Osteocyte (in vitro differentiated cells): ENCODE measurements at regions not wholly inside any gene's neighbourhood (a gene's known extent, or its start where the extent isn't known, plus 50 kb on each side); places are given as distances from the start of the nearest gene placed in this dataset.

Source experiments
- DNase-seq: peaks from one replicate; pipeline ENCODE4 v3.0.0; 2021; ENCODE audit warnings: mixed read lengths; ENCODE audit not compliant: unreplicated experiment; ENCODE audit errors: extremely low spot score
- H3K27ac Mint-ChIP-seq: one replicate; pipeline ENCODE4 v1.8.0; 2021; ENCODE audit warnings: mild to moderate bottlenecking, mixed read lengths; ENCODE audit not compliant: unreplicated experiment
- H3K27me3 Mint-ChIP-seq: one replicate; pipeline ENCODE4 v1.8.0; 2021; ENCODE audit warnings: mixed read lengths; ENCODE audit not compliant: unreplicated experiment
- H3K36me3 Mint-ChIP-seq: one replicate; pipeline ENCODE4 v1.8.0; 2021; ENCODE audit warnings: mixed read lengths; ENCODE audit not compliant: unreplicated experiment
- H3K4me1 Mint-ChIP-seq: one replicate; pipeline ENCODE4 v1.8.0; 2021; ENCODE audit warnings: mixed read lengths; ENCODE audit not compliant: unreplicated experiment
- H3K4me3 Mint-ChIP-seq: one replicate; pipeline ENCODE4 v1.8.0; 2021; ENCODE audit warnings: mild to moderate bottlenecking, moderate library complexity, mixed read lengths; ENCODE audit not compliant: unreplicated experiment
- H3K9me3 Mint-ChIP-seq: one replicate; pipeline ENCODE4 v1.8.0; 2021; ENCODE audit warnings: mixed read lengths; ENCODE audit not compliant: unreplicated experiment
- CTCF ChIP-seq: fragments of 200-600 bp; sonication (generic); IDR thresholded peaks from 2 replicates; pipeline ENCODE4 v1.5.0; 2021; ENCODE audit warnings: antibody characterized with exemption, mild to moderate bottlenecking, moderate library complexity

- no peaks in the 10 kb centered on the region for H3K36me3 Mint-ChIP-seq
- peaks cover 3% of the 10 kb centered on the region for H3K9me3 Mint-ChIP-seq
- H3K27ac Mint-ChIP-seq: no peak overlapping the region
- no peak overlapping the region for H3K4me3 Mint-ChIP-seq
- H3K27me3 Mint-ChIP-seq: no peaks in the 10 kb centered on the region
- no peak for DNase-seq
- H3K4me1 Mint-ChIP-seq: peaks cover 44% of the 10 kb centered on the region
- TF ChIP-seq CTCF: no peak
These were observed 63.8 kb downstream of the ZBTB18 start for GRCh38 chr1:244114892-244115291.

GRCh38 chr1:244116946-244117345, 65.9 kb downstream of the ZBTB18 start:
- no peak overlapping the region for H3K4me3 Mint-ChIP-seq
- H3K27me3 Mint-ChIP-seq: no peaks in the 10 kb centered on the region
- no peak overlapping the region for H3K27ac Mint-ChIP-seq
- TF ChIP-seq CTCF: no peak
- H3K36me3 Mint-ChIP-seq: no peaks in the 10 kb centered on the region
- DNase-seq: no peak
- peaks cover 3% of the 10 kb centered on the region for H3K9me3 Mint-ChIP-seq
- H3K4me1 Mint-ChIP-seq: peaks cover 36% of the 10 kb centered on the region

- peaks cover 3% of the 10 kb centered on the region for H3K9me3 Mint-ChIP-seq
- no peaks in the 10 kb centered on the region for H3K36me3 Mint-ChIP-seq
- no peak for DNase-seq
- no peak overlapping the region for H3K4me3 Mint-ChIP-seq
- no peak for TF ChIP-seq CTCF
- H3K27me3 Mint-ChIP-seq: no peaks in the 10 kb centered on the region
- no peak overlapping the region for H3K27ac Mint-ChIP-seq
- peaks cover 25% of the 10 kb centered on the region for H3K4me1 Mint-ChIP-seq
These were observed 67.2 kb downstream of the ZBTB18 start for GRCh38 chr1:244118109-244118761.

- Mint-ChIP-seq H3K36me3 (peaks cover 4% of the 10 kb centered on the region), H3K4me3 (no peak overlapping the region), H3K9me3 (peaks cover 13% of the 10 kb centered on the region), H3K27ac (no peak overlapping the region), H3K27me3 (peaks cover 2% of the 10 kb centered on the region), H3K4me1 (no peaks in the 10 kb centered on the region)
- no peak for TF ChIP-seq CTCF
- DNase-seq: no peak
These were observed 77.7 kb downstream of the ZBTB18 start for GRCh38 chr1:244128591-244129383.

GRCh38 chr1:244137276-244137675, 86.2 kb downstream of the ZBTB18 start:
- Mint-ChIP-seq H3K4me1 (peaks cover 17% of the 10 kb centered on the region), H3K27ac (no peak overlapping the region), H3K4me3 (no peak overlapping the region), H3K36me3 (peaks cover 4% of the 10 kb centered on the region), H3K27me3 (peaks cover 2% of the 10 kb centered on the region), H3K9me3 (peaks cover 5% of the 10 kb centered on the region)
- DNase-seq: no peak
- TF ChIP-seq CTCF: no peak
